Heart left ventricle (tissue), 13 donors: ENCODE measurements at regions not wholly inside any gene's neighbourhood (a gene's known extent, or its start where the extent isn't known, plus 50 kb on each side); places are given as distances from the start of the nearest gene placed in this dataset.

ENCODE experiments used
- POLR2A ChIP-seq, 2 donors: fragments of 450-650 bp; IDR thresholded peaks; one replicate each; pipeline ENCODE4 v1.6.1; 2017; ENCODE audit warnings: antibody characterized with exemption in 2 of 2, mild to moderate bottlenecking in 2 of 2, moderate library complexity in 2 of 2
- TF ChIP-seq, protein P1 (sequence below), 12 donors: fragments of 200-600 bp; sonication (generic) in 4 of 12; IDR thresholded peaks; one replicate each; pipeline versions ENCODE4 v1.5.0 to v1.8.0; 2018 to 2022; ENCODE audit warnings: antibody characterized with exemption in 12 of 12, mild to moderate bottlenecking in 5 of 12
- donor health status: ischemic (EF 13 %, LVEDD 7.1; RV severe dilation, severe dysfunction).
- donor health status: DM: no; HTN: yes; CAD: no.
- donor health status: DM: no; HTN: no; CAD: no.
- donor health status: ischemic (EF 25% LVEDD 6.9; RV normal size, moderate dysfunction).
- donor health status: ischemic (EF 25% LVEDD 5.7; RV mildly dilated, moderate dysfunction).
- donor health status: ischemic (EF 35%, LVEDD 5.7; RV mildly dilated, moderate dysfunction).
- donor health status: nonischemic (EF 11% LVEDD 7.7; RV severe dilation, severe dysfunction).
- donor health status: DM: yes; HTN: yes; CAD: no.
- donor health status: PGD.
- donor health status: ischemic (EF 29% LVEDD 5.4; RV normal size, mild dysfunction).
- donor health status: nonischemic (EF 23%, LVEDD 6.1; RV moderate dilation, normal function).

DNA sequence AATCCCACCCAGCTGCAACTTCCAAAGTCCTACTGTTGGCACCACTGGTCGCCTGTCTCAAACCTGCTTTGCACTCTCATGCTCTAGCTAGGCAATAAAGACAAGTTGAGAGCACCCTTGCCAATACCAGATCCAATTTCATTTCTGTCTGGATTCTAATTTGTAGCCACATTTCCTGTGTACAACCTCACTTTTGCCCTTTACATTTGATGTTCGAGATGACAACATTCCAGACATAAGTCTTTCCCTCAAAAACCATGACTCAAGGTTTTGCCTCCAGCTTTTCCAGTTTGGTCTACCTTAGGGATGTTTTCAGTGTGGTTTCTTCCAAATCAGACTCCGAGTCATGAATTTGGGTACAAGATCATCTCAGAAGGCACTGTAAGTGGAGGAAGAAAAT, 309.0 kb downstream of the GPAM start:
- TF ChIP-seq, protein P1, sequence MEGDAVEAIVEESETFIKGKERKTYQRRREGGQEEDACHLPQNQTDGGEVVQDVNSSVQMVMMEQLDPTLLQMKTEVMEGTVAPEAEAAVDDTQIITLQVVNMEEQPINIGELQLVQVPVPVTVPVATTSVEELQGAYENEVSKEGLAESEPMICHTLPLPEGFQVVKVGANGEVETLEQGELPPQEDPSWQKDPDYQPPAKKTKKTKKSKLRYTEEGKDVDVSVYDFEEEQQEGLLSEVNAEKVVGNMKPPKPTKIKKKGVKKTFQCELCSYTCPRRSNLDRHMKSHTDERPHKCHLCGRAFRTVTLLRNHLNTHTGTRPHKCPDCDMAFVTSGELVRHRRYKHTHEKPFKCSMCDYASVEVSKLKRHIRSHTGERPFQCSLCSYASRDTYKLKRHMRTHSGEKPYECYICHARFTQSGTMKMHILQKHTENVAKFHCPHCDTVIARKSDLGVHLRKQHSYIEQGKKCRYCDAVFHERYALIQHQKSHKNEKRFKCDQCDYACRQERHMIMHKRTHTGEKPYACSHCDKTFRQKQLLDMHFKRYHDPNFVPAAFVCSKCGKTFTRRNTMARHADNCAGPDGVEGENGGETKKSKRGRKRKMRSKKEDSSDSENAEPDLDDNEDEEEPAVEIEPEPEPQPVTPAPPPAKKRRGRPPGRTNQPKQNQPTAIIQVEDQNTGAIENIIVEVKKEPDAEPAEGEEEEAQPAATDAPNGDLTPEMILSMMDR (IDR thresholded peaks at IDR 0.05) = no peak
- TF ChIP-seq POLR2A (IDR thresholded peaks at IDR 0.05) = no peak
